IMR-90 (cell line): ENCODE measurements at regions not wholly inside any gene's neighbourhood (a gene's known extent, or its start where the extent isn't known, plus 50 kb on each side); places are given as distances from the start of the nearest gene placed in this dataset.

Source experiments
- ATAC-seq: fragments of 200-7000 bp; cut with Tn5 transposase; 2 replicates; pipeline ENCODE4 v1.9.1; 2020; ENCODE audit warnings: low read depth, mild to moderate bottlenecking, moderate library complexity
- BruUV-seq: library from RNA; stranded (reverse); fragments of 400-500 nt; replicated peaks from 2 replicates; lab custom pipeline; 2021; lab: Mats Ljungman, UMichigan
- CTCF ChIA-PET: fragments of 300-600 bp; formaldehyde crosslinking; extraction: SDS; loops from one replicate; lab custom pipeline; 2021; ENCODE audit warnings: antibody characterized with exemption; lab: Yijun Ruan, JAX
- POLR2A ChIA-PET: fragments of 300-600 bp; sonication (Branson Sonifier 250); formaldehyde crosslinking; loops from one replicate; lab custom pipeline; 2022; ENCODE audit warnings: antibody characterized with exemption; ENCODE audit not compliant: unreplicated experiment; lab: Charles Lee
- DNase-seq: peaks from one replicate; pipeline ENCODE4 v3.0.0; 2013
- H2AFZ ChIP-seq: replicated peaks from 2 replicates; pipeline ENCODE3; 2013; ENCODE audit warnings: low read length, mild to moderate bottlenecking; ENCODE audit not compliant: poor library complexity
- H2AK5ac ChIP-seq: 2 replicates; pipeline ENCODE4 v1.6.1; 2013; ENCODE audit warnings: low read depth, low read length, inconsistent platforms
- H2AK9ac ChIP-seq: replicated peaks from 2 replicates; pipeline ENCODE3; 2013; ENCODE audit warnings: mild to moderate bottlenecking, low read depth, low read length, moderate library complexity; ENCODE audit not compliant: poor library complexity
- H2BK120ac ChIP-seq: 2 replicates; pipeline ENCODE4 v1.6.1; 2013; ENCODE audit warnings: low read depth, low read length, inconsistent platforms
- H2BK15ac ChIP-seq: 3 replicates; pipeline ENCODE4 v1.6.1; 2013; ENCODE audit warnings: low read depth, low read length, inconsistent platforms
- H2BK20ac ChIP-seq: 2 replicates; pipeline ENCODE4 v1.6.1; 2013; ENCODE audit warnings: low read depth, mild to moderate bottlenecking, inconsistent platforms, low read length, moderate library complexity
- H2BK5ac ChIP-seq: 2 replicates; pipeline ENCODE4 v1.6.1; 2013; ENCODE audit warnings: mild to moderate bottlenecking, low read depth, low read length, inconsistent platforms; ENCODE audit not compliant: poor library complexity, severe bottlenecking
- H3K14ac ChIP-seq: replicated peaks from 2 replicates; pipeline ENCODE4 v1.6.1; 2013; ENCODE audit warnings: low read depth, low read length, inconsistent platforms
- H3K18ac ChIP-seq: 2 replicates; pipeline ENCODE4 v1.6.1; 2013; ENCODE audit warnings: low read depth, low read length, control low read depth
- H3K23ac ChIP-seq: 2 replicates; pipeline ENCODE4 v1.6.1; 2013; ENCODE audit warnings: low read depth, low read length, inconsistent platforms
- H3K27ac ChIP-seq: 2 replicates; pipeline ENCODE4 v1.5.1; 2013; ENCODE audit warnings: mild to moderate bottlenecking, control low read depth, low read length; ENCODE audit not compliant: insufficient read depth
- H3K27me3 ChIP-seq: 2 replicates; pipeline ENCODE4 v1.6.1; 2013; ENCODE audit warnings: low read length; ENCODE audit not compliant: control insufficient read depth, insufficient read depth
- H3K36me3 ChIP-seq: 2 replicates; pipeline ENCODE4 v1.6.1; 2013; ENCODE audit warnings: low read length, mixed read lengths; ENCODE audit not compliant: control insufficient read depth, insufficient read depth
- H3K4ac ChIP-seq: 2 replicates; pipeline ENCODE4 v1.6.1; 2013; ENCODE audit warnings: low read depth, low read length, inconsistent platforms
- H3K4me1 ChIP-seq: 2 replicates; pipeline ENCODE4 v1.6.1; 2013; ENCODE audit warnings: low read length, mixed read lengths; ENCODE audit not compliant: control insufficient read depth, insufficient read depth
- H3K4me2 ChIP-seq: 2 replicates; pipeline ENCODE4 v1.6.1; 2013; ENCODE audit warnings: low read depth, mild to moderate bottlenecking, control low read depth, low read length, moderate library complexity
- H3K4me3 ChIP-seq: 2 replicates; pipeline ENCODE4 v1.5.1; 2013; ENCODE audit warnings: low read depth, mild to moderate bottlenecking, control low read depth, low read length, moderate library complexity; ENCODE audit not compliant: insufficient read depth
- H3K56ac ChIP-seq: 2 replicates; pipeline ENCODE4 v1.6.1; 2013; ENCODE audit warnings: low read length, inconsistent platforms; ENCODE audit not compliant: insufficient read depth; ENCODE audit errors: extremely low read depth
- H3K79me1 ChIP-seq, 2 experiments: 2 replicates each; pipeline ENCODE4 v1.6.1; 2013; ENCODE audit warnings: low read length in 2 of 2, inconsistent platforms in 1 of 2, low read depth in 1 of 2
- H3K9ac ChIP-seq: 2 replicates; pipeline ENCODE4 v1.6.1; 2013; ENCODE audit warnings: low read depth, low read length, control low read depth
- H3K9me1 ChIP-seq: 2 replicates; pipeline ENCODE4 v1.6.1; 2013; ENCODE audit warnings: low read length, inconsistent platforms; ENCODE audit not compliant: insufficient read depth
- H3K9me3 ChIP-seq: 2 replicates; pipeline ENCODE4 v1.6.1; 2013; ENCODE audit warnings: low read length; ENCODE audit not compliant: control insufficient read depth, insufficient read depth
- H4K20me1 ChIP-seq: 2 replicates; pipeline ENCODE4 v1.6.1; 2013; ENCODE audit warnings: low read length, inconsistent platforms; ENCODE audit not compliant: insufficient read depth
- H4K5ac ChIP-seq: 2 replicates; pipeline ENCODE4 v1.6.1; 2013; ENCODE audit warnings: mild to moderate bottlenecking, low read depth, low read length, control low read depth
- H4K8ac ChIP-seq, 2 experiments: 2 replicates each; pipeline ENCODE4 v1.6.1; 2013; ENCODE audit warnings: low read depth in 2 of 2, low read length in 2 of 2, control low read depth in 1 of 2, inconsistent platforms in 1 of 2
- H4K91ac ChIP-seq: 2 replicates; pipeline ENCODE4 v1.6.1; 2013; ENCODE audit warnings: low read depth, low read length, inconsistent platforms; ENCODE audit not compliant: insufficient read depth
- MXI1 ChIP-seq: IDR thresholded peaks from 2 replicates; pipeline ENCODE4 v1.6.1; 2012; ENCODE audit warnings: low read depth, mild to moderate bottlenecking, low read length, moderate library complexity, borderline replicate concordance
- POLR2A ChIP-seq: IDR thresholded peaks from 2 replicates; pipeline ENCODE4 v1.6.1; 2012; ENCODE audit warnings: mild to moderate bottlenecking, low read depth, low read length
- SMC3 ChIP-seq: fragments of 150-350 bp; IDR thresholded peaks from 2 replicates; pipeline ENCODE4 v1.6.1; 2016; ENCODE audit warnings: low read depth, mild to moderate bottlenecking, antibody characterized with exemption, low read length, moderate library complexity
- WGBS, 2 experiments: methylation state at CpG; one replicate each; pipeline versions ENCODE4 v1.1.5 to v1.1.7; 2013; ENCODE audit warnings: missing lambda C conversion rate in 2 of 2; ENCODE audit not compliant: insufficient read length in 1 of 2; ENCODE audit errors: extremely low coverage in 2 of 2; 5-methylcytosine and 5-hydroxymethylcytosine counted together
- dilution Hi-C: fragments of 300-500 bp; cut with HindIII; formaldehyde crosslinking; loops from one replicate; pipeline ENCODE4 v1.14.3; 2018; ENCODE audit warnings: low sequenced_read_pairs; ENCODE audit not compliant: unreplicated experiment
- in situ Hi-C: fragments of 300-500 bp; cut with MboI; formaldehyde crosslinking; loops from 3 replicates; pipeline ENCODE4 v1.14.3; 2019; ENCODE audit warnings: low sequenced_read_pairs, inconsistent platforms, mixed read lengths
- intact Hi-C: fragments of 100-400 bp; cut with micrococcal nuclease; formaldehyde crosslinking; loops from 2 replicates; pipeline ENCODE4 v1.10.0; 2022

DNA sequence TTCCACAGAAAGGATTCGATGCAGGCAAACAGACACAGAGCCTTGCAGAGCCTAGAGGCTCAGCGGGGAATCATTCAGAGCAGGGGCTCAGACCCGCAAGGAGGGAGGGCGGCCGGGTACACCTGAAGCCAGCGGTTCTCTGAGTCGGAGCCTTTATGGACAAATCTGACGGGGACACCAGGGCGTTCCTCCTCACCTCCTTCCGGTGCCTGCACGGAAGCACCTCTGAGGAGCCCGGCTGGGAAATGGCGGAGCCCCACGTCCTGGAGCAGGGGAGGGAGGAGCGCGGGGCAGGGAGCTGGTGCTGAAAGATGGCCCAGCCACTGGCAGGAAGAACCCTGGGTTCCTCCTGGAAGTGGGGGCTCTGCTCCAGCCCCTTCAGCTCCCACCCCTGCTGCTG, 193.5 kb upstream of the ALKAL2 start:
- Histone ChIP-seq H3K27ac (no peak overlapping the region), H3K4me2 (no peak overlapping the region), H4K20me1 (no peaks in the 10 kb centered on the region), H3K23ac (no peak overlapping the region), H3K9me3 (peaks cover 31% of the 10 kb centered on the region), H3K9ac (no peak overlapping the region), H3K79me1 (no peaks in the 10 kb centered on the region), H2BK20ac (no peak overlapping the region), H3K9me1 (no peaks in the 10 kb centered on the region), H4K91ac (no peak overlapping the region), H2AK9ac (no peak overlapping the region), H3K14ac (no peak overlapping the region), H2AK5ac (no peak overlapping the region), H3K4me1 (no peaks in the 10 kb centered on the region), H2BK15ac (no peak overlapping the region), H4K8ac (no peak overlapping the region), H3K27me3 (no peaks in the 10 kb centered on the region), H2AFZ (no peak overlapping the region), H2BK5ac (no peak overlapping the region), H3K4me3 (no peak overlapping the region), H4K5ac (no peak overlapping the region), H3K56ac (no peak overlapping the region), H3K18ac (no peak overlapping the region), H3K36me3 (no peaks in the 10 kb centered on the region), H2BK120ac (no peak overlapping the region), H3K4ac (no peak overlapping the region)
- 78% methylated on average over 6 of the region's 16 CpGs; no CpG with 5 or more reads in 1 of the 2 experiments for WGBS, 2 experiments
- intact Hi-C loops, result no loop called here
- no TSS peak for BruUV-seq
- no peak for DNase-seq
- no peak for TF ChIP-seq SMC3
- TF ChIP-seq POLR2A, result no peak
- TF ChIP-seq MXI1, result no peak
- dilution Hi-C loops, result no loop called here
- ATAC-seq, result no peak
- CTCF ChIA-PET, result no interaction called here
- in situ Hi-C loops, result no loop called here
- POLR2A ChIA-PET, result no interaction called here
